SK-N-SH (cell line): ENCODE measurements at regions not wholly inside any gene's neighbourhood (a gene's known extent, or its start where the extent isn't known, plus 50 kb on each side); places are given as distances from the start of the nearest gene placed in this dataset.

Experiments
- CTCF ChIA-PET: fragments of 300-600, 350-600 bp; formaldehyde crosslinking; extraction: SDS; loops from one replicate; lab custom pipeline; 2021; lab: Yijun Ruan, JAX
- POLR2A ChIA-PET: fragments of 350-600 bp; sonication (Branson Sonifier 250); formaldehyde crosslinking; extraction: SDS; loops from one replicate; lab custom pipeline; 2020; ENCODE audit warnings: antibody characterized with exemption, inconsistent platforms; lab: Yijun Ruan, JAX
- DNase-seq: peaks from one replicate; pipeline ENCODE4 v3.0.0; 2012
- H2AFZ ChIP-seq: fragments of 200-600 bp; sonication (generic); 2 replicates; pipeline ENCODE4 v1.8.1; 2016; ENCODE audit warnings: antibody characterized with exemption, mild to moderate bottlenecking, low read depth
- H3F3A ChIP-seq: fragments of 200-600 bp; sonication (generic); replicated peaks from 2 replicates; pipeline ENCODE3; 2016; ENCODE audit warnings: antibody characterized with exemption, mild to moderate bottlenecking; ENCODE audit not compliant: insufficient read depth
- H3K27ac ChIP-seq, 2 experiments: fragments of 200-500 bp in 1 of 2; fragments of 200-600 bp in 1 of 2; sonication (Bioruptor generic) in 1 of 2; sonication (generic), shearing (Covaris generic) in 1 of 2; 2 replicates each; pipeline versions ENCODE4 v1.5.1 to v1.6.1; 2014 to 2016; ENCODE audit warnings: low read depth in 2 of 2, inconsistent platforms in 1 of 2, low read length in 1 of 2, mild to moderate bottlenecking in 1 of 2, mixed read lengths in 1 of 2
- H3K27me3 ChIP-seq: fragments of 200-600 bp; sonication (generic), shearing (Covaris generic); 2 replicates; pipeline ENCODE4 v1.6.1; 2016; ENCODE audit warnings: mixed run types; ENCODE audit not compliant: insufficient read depth
- H3K36me3 ChIP-seq, 2 experiments: fragments of 200-500 bp in 1 of 2; fragments of 200-600 bp in 1 of 2; sonication (Bioruptor generic) in 1 of 2; sonication (generic) in 1 of 2; replicated peaks in 1 of 2; 2 replicates each; pipeline versions ENCODE3 to v1.5.1; 2014 to 2016; ENCODE audit warnings: low read length in 1 of 2, mild to moderate bottlenecking in 1 of 2; ENCODE audit not compliant: insufficient read depth in 2 of 2, control insufficient read depth in 1 of 2
- H3K4me1 ChIP-seq, 2 experiments: fragments of 200-500 bp in 1 of 2; fragments of 200-600 bp in 1 of 2; sonication (Bioruptor generic) in 1 of 2; sonication (generic), shearing (Covaris generic) in 1 of 2; 2 replicates each; pipeline versions ENCODE4 v1.5.1 to v1.6.1; 2014 to 2016; ENCODE audit warnings: low read depth in 1 of 2, low read length in 1 of 2, mixed run types in 1 of 2; ENCODE audit not compliant: insufficient read depth in 2 of 2, control insufficient read depth in 1 of 2
- H3K4me2 ChIP-seq: fragments of 200-600 bp; sonication (generic), shearing (Covaris generic); 2 replicates; pipeline ENCODE4 v1.6.1; 2017; ENCODE audit warnings: mixed run types
- H3K4me3 ChIP-seq, 2 experiments: fragments of 200-500 bp in 1 of 2; fragments of 200-600 bp in 1 of 2; sonication (Bioruptor generic) in 1 of 2; sonication (generic), shearing (Covaris generic) in 1 of 2; 2 replicates each; pipeline versions ENCODE4 v1.5.1 to v1.8.1; 2014 to 2016; ENCODE audit warnings: low read depth in 2 of 2, inconsistent platforms in 1 of 2, low read length in 1 of 2, mild to moderate bottlenecking in 1 of 2, mixed read lengths in 1 of 2, moderate library complexity in 1 of 2
- H3K79me2 ChIP-seq: fragments of 200-600 bp; sonication (generic); 2 replicates; pipeline ENCODE4 v1.8.1; 2017; ENCODE audit warnings: mild to moderate bottlenecking; ENCODE audit not compliant: insufficient read depth
- H3K9ac ChIP-seq: fragments of 200-600 bp; sonication (generic); 2 replicates; pipeline ENCODE4 v1.6.1; 2017; ENCODE audit warnings: mixed run types
- H3K9me2 ChIP-seq: fragments of 200-600 bp; sonication (generic); 2 replicates; pipeline ENCODE4 v1.6.1; 2017; ENCODE audit warnings: mixed run types
- H3K9me3 ChIP-seq: fragments of 200-600 bp; sonication (generic); 2 replicates; pipeline ENCODE4 v1.6.1; 2017; ENCODE audit warnings: mixed run types, mild to moderate bottlenecking, moderate library complexity
- H4K20me1 ChIP-seq: fragments of 200-600 bp; sonication (generic); 2 replicates; pipeline ENCODE4 v1.6.1; 2017; ENCODE audit warnings: mild to moderate bottlenecking, mixed run types; ENCODE audit not compliant: insufficient read depth
- CHD2 ChIP-seq: fragments of 150-350 bp; IDR thresholded peaks from 2 replicates; pipeline ENCODE4 v1.6.1; 2018; ENCODE audit warnings: low read length; ENCODE audit not compliant: partially characterized antibody
- EP300 ChIP-seq, 2 experiments: IDR thresholded peaks; 2 replicates each; pipeline versions ENCODE4 v1.4.0 to v1.6.1; 2012; ENCODE audit warnings: borderline replicate concordance in 1 of 2, low read depth in 1 of 2, low read length in 1 of 2
- FOXJ3 ChIP-seq: sonication (generic); formaldehyde crosslinking; IDR thresholded peaks from 2 replicates; pipeline ENCODE4 v1.5.1; 2020; ENCODE audit warnings: mild to moderate bottlenecking, missing genetic modification reagents
- FOXM1 ChIP-seq: IDR thresholded peaks from 2 replicates; pipeline ENCODE4 v1.4.0; 2012; ENCODE audit warnings: low read depth, mild to moderate bottlenecking
- GABPA ChIP-seq: IDR thresholded peaks from 2 replicates; pipeline ENCODE4 v1.4.0; 2012; ENCODE audit warnings: low read depth, mild to moderate bottlenecking
- GATA2 ChIP-seq: sonication (generic); formaldehyde crosslinking; IDR thresholded peaks from 2 replicates; pipeline ENCODE4 v1.5.0; 2020; ENCODE audit warnings: mild to moderate bottlenecking, missing genetic modification reagents
- JUND ChIP-seq: IDR thresholded peaks from 2 replicates; pipeline ENCODE4 v1.4.0; 2012
- MAX ChIP-seq: IDR thresholded peaks from 2 replicates; pipeline ENCODE4 v1.4.0; 2012; ENCODE audit warnings: low read depth
- MXI1 ChIP-seq: IDR thresholded peaks from 2 replicates; pipeline ENCODE4 v1.6.1; 2012; ENCODE audit warnings: mild to moderate bottlenecking, low read depth, low read length, improper control_type of control experiment
- POLR2AphosphoS5 ChIP-seq: IDR thresholded peaks from 2 replicates; pipeline ENCODE4 v1.6.1; 2012; ENCODE audit warnings: low read depth, low read length
- REST ChIP-seq: IDR thresholded peaks from 2 replicates; pipeline ENCODE4 v1.6.1; 2012; ENCODE audit warnings: mild to moderate bottlenecking, low read depth, low read length, moderate library complexity
- RFX5 ChIP-seq: IDR thresholded peaks from 2 replicates; pipeline ENCODE4 v1.6.1; 2012; ENCODE audit warnings: mild to moderate bottlenecking, improper control_type of control experiment, low read length
- RXRA ChIP-seq: IDR thresholded peaks from 2 replicates; pipeline ENCODE4 v1.4.0; 2012; ENCODE audit warnings: low read depth, mild to moderate bottlenecking, borderline replicate concordance
- SMC3 ChIP-seq: IDR thresholded peaks from 2 replicates; pipeline ENCODE4 v1.6.1; 2012; ENCODE audit warnings: low read depth, low read length, improper control_type of control experiment
- TEAD4 ChIP-seq: IDR thresholded peaks from 2 replicates; pipeline ENCODE4 v1.4.0; 2012; ENCODE audit warnings: mild to moderate bottlenecking, borderline replicate concordance; ENCODE audit not compliant: insufficient read depth
- USF1 ChIP-seq: IDR thresholded peaks from 2 replicates; pipeline ENCODE4 v1.4.0; 2012; ENCODE audit warnings: low read depth, borderline replicate concordance
- YY1 ChIP-seq: IDR thresholded peaks from 2 replicates; pipeline ENCODE4 v1.4.0; 2012; ENCODE audit warnings: low read depth, mild to moderate bottlenecking
- ZBTB33 ChIP-seq: IDR thresholded peaks from 2 replicates; pipeline ENCODE4 v1.4.0; 2012; ENCODE audit warnings: low read depth, borderline replicate concordance
- WGBS: methylation state at CpG from one replicate; pipeline ENCODE4 v1.1.6; 2017; ENCODE audit warnings: low lambda C conversion rate; 5-methylcytosine and 5-hydroxymethylcytosine counted together

GRCh38 chr2:125085904-125086303 is 1060.8 kb downstream of the CNTNAP5 start (continued):
- TF ChIP-seq MAX (no peak), YY1 (no peak), MXI1 (no peak), EP300 (IDR thresholded peaks at IDR 0.05; ENCODE audit: borderline replicate concordance in 1 of 2, low read depth in 1 of 2, low read length in 1 of 2) (no peak), GABPA (no peak), POLR2AphosphoS5 (no peak), RXRA (no peak), REST (no peak), GATA2 (CRISPR knock-in tag) (no peak), SMC3 (no peak)

GRCh38 chr2:125086313-125087184 is 1061.5 kb downstream of the CNTNAP5 start:
- Histone ChIP-seq H4K20me1 (no peaks in the 10 kb centered on the region), H3K27me3 (no peaks in the 10 kb centered on the region), H3K27ac (no peak overlapping the region), H3K4me1 (no peaks in the 10 kb centered on the region), H3K9me2 (no peaks in the 10 kb centered on the region), H3K4me3 (no peak overlapping the region), H3F3A (no peaks in the 10 kb centered on the region), H2AFZ (no peak overlapping the region), H3K4me2 (no peak overlapping the region), H3K9ac (no peak overlapping the region), H3K36me3 (no peaks in the 10 kb centered on the region), H3K79me2 (no peaks in the 10 kb centered on the region), H3K9me3 (peaks cover 3% of the 10 kb centered on the region; the same call in 1 of the 2 replicates)
- ChIA-PET POLR2A (no interaction called here), CTCF (no interaction called here)
- WGBS = 14% methylated on average over 5 of the region's 5 CpGs
- DNase-seq = no peak
- TF ChIP-seq FOXJ3 (CRISPR knock-in tag) = no peak
- TF ChIP-seq EP300 (IDR thresholded peaks at IDR 0.05; ENCODE audit: borderline replicate concordance in 1 of 2, low read depth in 1 of 2, low read length in 1 of 2) = no peak
- TF ChIP-seq TEAD4 = no peak
- no peak for TF ChIP-seq ZBTB33
- no peak for TF ChIP-seq FOXM1
- TF ChIP-seq USF1 = no peak
- TF ChIP-seq JUND = no peak
- TF ChIP-seq MXI1 = no peak
- no peak for TF ChIP-seq SMC3
- TF ChIP-seq CHD2 = no peak
- TF ChIP-seq REST = no peak
- no peak for TF ChIP-seq RFX5
